Activated CD4-positive, alpha-beta T cell treated with anti-CD3 and anti-CD28 coated beads, Interleukin-2, Interleukin-6, amounts not matched to agents 100 ng/mL and 50 ng/mL, durations not matched to agents 16 hours and 8 hours (primary cell): ENCODE measurements at regions not wholly inside any gene's neighbourhood (a gene's known extent, or its start where the extent isn't known, plus 50 kb on each side); places are given as distances from the start of the nearest gene placed in this dataset.

ENCODE experiments used
- DNase-seq: peaks from one replicate; pipeline ENCODE4 v3.0.0-alpha.2; 2020

DNA sequence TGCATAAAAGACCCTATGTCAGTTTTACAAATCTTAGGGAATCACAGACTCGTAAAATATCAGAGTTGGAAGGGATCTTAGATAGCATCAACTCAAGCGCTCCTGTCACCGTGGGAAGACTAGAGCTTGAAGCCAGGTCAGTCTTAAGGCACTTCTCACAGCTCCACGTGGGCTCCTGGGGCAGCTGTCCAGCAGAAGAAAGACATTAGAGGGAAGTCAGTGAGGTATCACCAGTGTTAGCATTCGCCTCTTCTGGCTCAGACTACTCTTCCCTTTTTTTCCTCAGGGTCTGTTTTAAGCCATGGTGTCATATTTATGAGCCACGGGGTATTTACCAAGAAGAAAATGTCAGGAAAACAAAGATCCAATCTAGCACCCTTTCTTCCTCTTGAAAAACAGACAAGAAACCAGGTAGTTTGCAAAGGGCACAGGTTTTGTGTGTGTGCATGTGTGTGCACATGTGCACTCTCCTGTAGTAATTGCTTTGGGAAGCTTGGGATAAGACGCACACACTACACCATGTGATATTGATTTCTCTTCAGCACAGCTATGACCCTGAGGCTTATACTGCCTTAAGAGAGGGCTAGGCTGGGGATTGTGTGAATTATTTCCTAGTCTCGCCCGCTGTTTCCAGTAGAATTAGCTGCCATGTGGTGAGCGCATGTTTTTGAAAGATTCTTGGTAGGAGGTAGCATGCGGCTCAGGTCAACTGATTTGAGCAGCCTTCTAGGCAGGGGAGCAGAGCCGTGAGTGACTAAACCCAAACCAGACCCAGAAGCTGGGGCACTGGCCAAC lies 61.0 kb upstream of the ELAC2 start:
- no peak for DNase-seq

GRCh38 chr17:13076905-13077304 lies 59.1 kb upstream of the ELAC2 start:
- DNase-seq, result no peak

GRCh38 chr17:13074026-13074425 lies 56.2 kb upstream of the ELAC2 start:
- DNase-seq, result no peak

GRCh38 chr17:13073018-13073417 lies 55.2 kb upstream of the ELAC2 start:
- DNase-seq, result no peak

- no peak for DNase-seq
These were observed 52.9 kb upstream of the ELAC2 start for GRCh38 chr17:13070732-13071131.

DNA sequence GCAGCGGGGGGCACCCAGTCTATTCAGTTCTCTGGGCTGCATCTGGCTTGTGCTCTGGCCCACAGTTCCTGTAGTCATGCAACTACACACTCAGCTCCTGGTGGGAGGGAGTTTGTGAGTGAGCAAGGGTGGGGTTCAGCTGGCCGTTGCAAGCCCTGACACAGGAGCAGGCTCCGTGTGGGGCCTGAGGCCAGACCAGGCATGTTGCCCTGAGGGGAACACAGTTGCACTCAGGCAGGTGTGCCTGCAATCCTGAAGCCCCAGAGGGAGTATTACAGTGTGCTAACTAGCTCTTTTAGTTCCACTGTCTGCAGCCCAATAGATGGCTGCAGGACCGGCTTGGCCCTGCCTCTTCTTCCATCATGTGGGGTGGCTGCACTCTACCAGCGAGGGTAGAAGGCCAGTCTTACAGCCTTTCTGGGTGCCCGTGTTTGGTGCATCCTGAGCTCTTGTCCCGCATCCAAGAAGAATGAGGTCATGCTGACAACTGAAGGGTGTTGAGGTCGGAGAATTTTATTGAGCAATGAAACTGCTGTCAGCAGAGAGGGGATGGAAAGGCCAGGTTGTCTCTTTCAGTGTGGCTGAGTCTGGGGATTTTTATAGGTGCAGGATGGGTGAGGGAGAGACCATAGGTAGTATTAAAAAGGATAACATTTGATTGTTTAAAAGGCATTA lies 49.9 kb upstream of the ELAC2 start:
- no peak for DNase-seq
